ENCODE measurements at regions not wholly inside any gene's neighbourhood (a gene's known extent, or its start where the extent isn't known, plus 50 kb on each side); places are given as distances from the start of the nearest gene placed in this dataset.

- TF ChIP-seq POLR2A (IDR thresholded peaks at IDR 0.05) (no peak), CTCF (IDR thresholded peaks at IDR 0.05) (no peak), POLR2AphosphoS5 (IDR thresholded peaks at IDR 0.05; ENCODE audit: insufficient read depth in 1 of 2, low read depth in 1 of 2) (no peak)
Measured at GRCh38 chr1:165062346-165062745, 294.2 kb downstream of the LMX1A start.
